ENCODE measurements at regions not wholly inside any gene's neighbourhood (a gene's known extent, or its start where the extent isn't known, plus 50 kb on each side); places are given as distances from the start of the nearest gene placed in this dataset.

- DNase-seq = no peak
These were observed 115.9 kb downstream of the OMA1 start for GRCh38 chr1:58430421-58431275.

DNA sequence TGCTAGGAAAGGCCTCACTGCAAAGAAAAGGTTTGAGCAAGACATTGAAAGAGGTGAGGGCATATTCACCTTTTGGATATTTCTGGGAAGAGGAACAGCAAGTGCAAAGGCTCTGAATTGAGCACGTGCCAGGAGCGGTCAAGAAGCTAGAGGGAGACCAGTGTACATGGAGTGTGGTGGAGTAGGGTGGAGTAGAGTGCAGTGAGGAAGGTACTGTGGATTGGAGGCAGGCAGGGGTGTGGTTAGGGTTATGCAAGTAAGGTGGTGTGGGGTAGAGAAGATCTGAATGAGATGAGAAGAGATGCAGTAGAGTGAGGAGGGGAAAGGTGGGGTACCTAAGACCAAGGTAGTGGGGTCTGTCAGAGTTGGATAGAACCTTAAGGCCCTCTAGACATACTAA lies 119.6 kb downstream of the OMA1 start:
- no peak for DNase-seq

GRCh38 chr1:58422436-58422835 lies 124.1 kb downstream of the OMA1 start:
- no peak for DNase-seq

- no peak for DNase-seq
These were observed 128.0 kb downstream of the OMA1 start for GRCh38 chr1:58418283-58419228.

DNA sequence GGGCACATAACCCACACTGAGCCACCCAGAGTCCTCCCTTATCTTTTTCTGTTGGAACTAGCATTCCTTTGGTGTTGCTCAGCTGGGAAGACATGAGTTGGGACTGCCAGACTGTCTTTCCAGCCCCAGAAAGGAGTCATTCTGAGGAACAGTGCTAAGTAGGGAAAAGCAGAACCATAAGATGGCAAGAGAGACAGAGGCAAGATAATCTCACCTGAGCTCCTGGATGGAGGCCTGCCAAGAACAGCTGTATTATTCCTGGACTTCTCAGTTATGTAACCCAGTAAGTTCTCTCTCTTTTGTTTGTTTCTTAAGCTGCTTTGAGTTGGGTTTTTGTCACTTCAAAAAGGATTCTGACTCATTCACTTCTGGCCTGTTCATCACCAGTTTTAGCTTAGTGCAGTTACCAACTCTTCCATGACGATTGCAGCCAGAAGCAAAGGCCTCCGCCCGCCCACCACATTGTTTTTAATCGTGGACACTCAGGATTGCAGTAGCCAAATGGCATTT lies 134.4 kb downstream of the OMA1 start:
- DNase-seq = no peak

- DNase-seq = no peak
These were observed 136.6 kb downstream of the OMA1 start for GRCh38 chr1:58409890-58410289.

GRCh38 chr1:58409336-58409735 lies 137.2 kb downstream of the OMA1 start:
- DNase-seq = no peak

- no peak for DNase-seq
These were observed 140.0 kb downstream of the OMA1 start for GRCh38 chr1:58406301-58407071.

DNA sequence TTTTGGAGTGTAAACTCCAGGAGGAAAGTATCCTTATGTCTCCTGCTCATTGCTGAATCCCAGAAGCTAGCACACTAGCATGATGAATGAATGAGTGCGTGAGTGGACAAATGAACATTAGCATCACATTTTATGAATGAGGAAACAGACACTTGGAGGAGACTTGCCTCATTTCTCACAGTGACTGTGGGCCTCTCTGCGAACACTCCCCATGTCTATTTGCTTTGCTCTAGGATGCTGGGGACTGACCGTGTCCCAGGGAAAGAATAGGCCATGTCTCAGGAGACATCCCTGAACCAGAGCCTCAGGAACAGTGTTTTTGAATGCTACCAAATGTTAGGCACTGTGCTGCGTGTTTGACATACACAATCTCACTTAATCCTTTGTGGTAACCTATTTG lies 140.9 kb downstream of the OMA1 start:
- no peak for DNase-seq

- no peak for DNase-seq
These were observed 142.6 kb downstream of the OMA1 start for GRCh38 chr1:58403894-58404293.

DNA sequence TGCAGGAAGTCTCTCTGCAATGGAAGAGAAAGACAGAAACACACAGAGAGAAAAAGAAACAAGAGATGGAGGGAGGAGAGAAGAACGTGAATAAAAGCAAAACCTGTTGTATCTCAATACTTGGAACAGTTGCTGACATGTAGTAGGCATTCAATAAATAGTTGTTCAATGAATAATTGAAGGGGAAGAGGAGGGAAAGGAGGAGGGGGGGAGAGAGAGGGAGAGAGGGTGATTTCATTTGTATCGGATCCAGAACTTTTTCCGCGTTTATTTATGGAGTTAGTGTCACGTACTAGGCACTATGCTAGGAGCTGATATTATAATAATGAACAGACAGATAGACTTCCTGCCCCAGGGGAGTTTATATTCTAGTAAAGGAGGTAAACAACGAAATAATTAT lies 144.1 kb downstream of the OMA1 start:
- no peak for DNase-seq

DNA sequence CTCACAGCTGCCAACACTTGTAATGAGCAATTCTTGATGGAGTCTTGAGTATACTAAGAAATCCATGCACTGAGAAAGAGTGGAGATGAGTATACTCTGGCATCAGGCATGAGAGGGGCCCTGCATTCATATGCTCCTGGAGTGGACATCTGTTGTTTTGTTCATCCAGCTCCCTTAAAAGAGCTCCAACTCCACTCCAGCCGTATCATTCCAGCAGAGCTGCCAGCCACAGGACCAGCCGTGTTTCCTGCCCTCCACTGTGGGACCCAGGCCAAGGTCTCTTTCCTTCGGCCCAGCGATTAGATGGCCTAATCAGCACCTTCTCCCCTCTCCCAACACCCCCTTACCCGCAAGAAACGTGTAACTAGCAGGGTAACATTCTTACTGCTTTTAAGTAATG lies 144.5 kb downstream of the OMA1 start:
- no peak for DNase-seq

GRCh38 chr1:58399176-58399575 lies 147.3 kb downstream of the OMA1 start:
- DNase-seq = no peak

DNA sequence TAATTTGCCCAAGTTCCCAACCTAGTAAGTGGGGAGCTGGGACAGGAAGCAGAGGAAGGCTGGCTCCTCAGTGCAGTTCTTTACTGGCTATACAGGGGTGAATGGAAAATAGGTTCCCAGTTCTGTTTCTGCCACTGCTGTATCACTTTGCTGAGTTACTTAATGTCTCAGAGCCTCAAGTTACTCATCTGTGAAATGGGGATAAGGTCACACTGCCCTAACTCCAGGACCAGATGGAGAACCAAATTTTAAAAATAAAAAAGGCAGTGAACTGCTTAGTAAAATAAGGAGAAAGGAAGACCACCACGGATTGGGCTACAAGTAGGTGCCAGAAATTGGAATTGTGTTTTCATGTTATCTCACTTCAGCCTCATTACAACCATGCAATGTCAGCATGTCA lies 147.8 kb downstream of the OMA1 start:
- no peak for DNase-seq

DNA sequence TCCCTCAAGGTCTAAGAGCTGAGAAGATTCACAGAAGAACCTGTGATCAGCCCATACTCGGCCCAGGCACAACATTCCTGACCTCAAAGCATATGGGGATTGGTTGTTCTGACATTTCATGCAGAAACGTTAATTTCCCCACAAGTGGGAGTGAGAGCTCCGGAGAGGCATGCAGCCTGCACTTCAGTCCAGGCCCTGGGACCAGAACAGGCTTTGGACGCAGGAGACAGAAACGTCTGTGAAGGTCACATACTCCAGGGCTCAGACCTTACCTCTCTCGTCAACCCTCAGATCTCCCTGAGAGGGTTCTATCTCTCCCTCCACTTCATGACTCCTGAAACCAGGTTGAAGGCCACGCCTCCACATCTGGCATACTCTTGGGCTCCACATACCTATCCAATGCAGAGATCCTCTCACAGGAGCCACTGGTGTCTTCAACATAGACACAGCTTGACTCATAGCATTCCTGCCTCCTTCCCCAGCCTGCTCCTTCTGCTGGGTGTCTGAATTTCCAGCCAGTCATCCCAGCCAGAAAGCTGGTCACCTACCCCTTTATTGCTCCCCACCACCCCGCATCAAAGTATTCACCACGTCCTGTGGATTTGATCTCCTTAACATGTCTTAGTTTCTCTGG lies 149.2 kb downstream of the OMA1 start:
- DNase-seq = no peak

DNA sequence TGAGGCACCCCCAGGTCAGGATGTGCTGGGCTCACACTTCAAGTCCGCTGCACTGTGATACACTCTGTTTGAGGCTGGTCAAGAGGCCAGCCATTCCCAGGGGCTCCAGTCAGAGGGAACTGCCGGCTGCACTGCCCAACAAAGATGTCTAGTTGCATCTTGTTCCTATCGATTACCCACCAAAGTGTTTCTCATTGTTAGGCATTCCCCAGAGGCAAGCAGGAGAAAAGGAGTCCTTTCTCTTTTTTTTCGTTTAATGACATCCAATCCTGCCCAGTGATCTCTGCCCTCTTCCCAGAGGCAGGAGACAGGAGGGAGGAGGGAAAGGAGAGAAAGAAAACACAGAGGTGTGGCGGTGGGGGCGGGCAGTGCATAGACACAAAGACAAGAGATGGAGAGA lies 150.4 kb downstream of the OMA1 start:
- DNase-seq = no peak

DNA sequence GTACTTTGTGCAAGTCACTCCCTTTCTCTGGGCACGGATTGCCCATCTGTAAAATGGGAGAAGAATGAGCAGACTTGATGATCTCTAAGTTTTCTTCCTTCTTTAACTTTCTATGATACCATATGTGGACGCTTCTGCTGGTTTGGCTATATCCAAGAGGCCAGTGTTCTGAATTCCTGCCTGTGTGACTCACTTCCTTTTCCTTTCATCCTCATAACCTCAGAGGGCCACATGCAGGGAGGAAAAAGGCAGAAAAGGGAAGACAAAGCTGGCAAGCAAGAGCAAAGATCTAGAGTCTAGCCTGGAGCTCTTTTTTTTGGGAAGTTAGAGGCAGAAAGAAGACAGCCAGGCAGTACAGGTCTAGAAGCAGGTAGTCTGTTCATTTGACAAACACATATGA lies 151.2 kb downstream of the OMA1 start:
- DNase-seq = no peak

GRCh38 chr1:58392083-58392482 lies 154.4 kb downstream of the OMA1 start:
- DNase-seq = no peak

GRCh38 chr1:58391514-58391913 lies 155.0 kb downstream of the OMA1 start:
- DNase-seq = no peak

DNA sequence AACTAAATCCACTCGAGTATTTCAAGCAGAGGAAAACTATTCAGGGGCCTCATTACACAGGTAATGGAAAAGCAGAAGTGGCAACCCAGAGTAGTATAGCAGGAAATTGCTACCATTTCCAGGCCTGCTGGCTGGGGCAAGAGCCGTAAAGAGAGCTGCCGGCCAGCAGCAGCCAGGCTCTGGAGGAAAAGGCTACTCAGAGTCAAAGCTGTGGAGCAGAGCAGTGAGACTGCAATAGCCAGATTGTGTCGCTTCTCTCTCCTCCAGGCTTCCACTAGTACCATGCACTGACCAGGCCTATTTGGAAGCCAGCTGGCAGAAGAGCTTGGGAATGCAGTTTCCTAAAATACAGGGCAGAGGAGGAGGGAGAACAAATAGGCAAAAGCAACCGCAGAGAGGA lies 155.5 kb downstream of the OMA1 start:
- no peak for DNase-seq

- no peak for DNase-seq
These were observed 156.4 kb downstream of the OMA1 start for GRCh38 chr1:58390091-58390490.

- DNase-seq = no peak
These were observed 166.2 kb downstream of the OMA1 start for GRCh38 chr1:58380345-58380744.

DNA sequence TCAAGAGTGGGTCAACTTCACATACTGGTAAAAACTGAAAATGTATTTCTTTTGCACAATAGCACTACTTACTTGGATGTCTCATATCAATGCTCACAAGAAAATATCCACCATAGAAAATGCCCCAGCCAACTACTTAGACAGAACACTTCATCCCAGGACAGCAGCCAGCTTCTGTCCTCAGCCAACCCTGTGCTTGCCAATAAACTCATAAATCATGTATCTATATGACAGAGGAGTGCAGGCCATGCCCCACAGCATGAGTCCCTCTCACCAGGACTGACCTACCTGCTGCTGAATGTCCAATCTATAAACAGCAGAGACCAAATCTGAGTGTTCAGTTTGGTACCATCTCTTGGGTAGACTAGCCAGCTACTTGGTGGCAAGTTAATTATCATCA lies 179.3 kb downstream of the OMA1 start:
- DNase-seq = no peak

All from hematopoietic multipotent progenitor cell treated with erythropoietin and hydrocortisone succinate and interleukin-3 and kit ligand, for 8 days (in vitro differentiated cells).